Stimulated activated CD4-positive, alpha-beta T cell treated with anti-CD3 and anti-CD28 coated beads, TNF-alpha, amount 100 ng/mL, for 1 hour (primary cell): ENCODE measurements at regions not wholly inside any gene's neighbourhood (a gene's known extent, or its start where the extent isn't known, plus 50 kb on each side); places are given as distances from the start of the nearest gene placed in this dataset.

ENCODE experiments used
- DNase-seq, 3 donors: peaks; one replicate each; pipeline ENCODE4 v3.0.0-alpha.2; 2020; ENCODE audit warnings: low read depth in 3 of 3, low spot score in 1 of 3

DNA sequence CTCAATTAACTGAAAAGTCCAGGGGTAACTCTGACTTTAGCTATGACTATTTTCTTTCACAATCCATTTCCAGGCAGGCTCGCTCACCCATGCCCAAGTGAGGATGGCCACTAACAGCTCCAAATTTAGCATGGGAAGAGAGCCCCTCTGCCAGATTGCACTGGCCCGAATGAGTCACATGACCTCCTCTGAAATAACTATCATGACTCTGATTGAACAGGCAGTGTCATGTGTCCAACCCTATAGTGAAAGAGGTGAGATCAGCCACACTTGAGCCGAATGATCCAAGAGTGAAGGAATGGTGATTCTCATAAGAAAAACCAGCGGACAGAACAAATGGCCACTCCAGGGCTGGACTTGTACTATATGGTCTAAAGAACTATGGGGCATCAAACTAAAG lies 242.3 kb downstream of the NSG2 start:
- no peak for DNase-seq

DNA sequence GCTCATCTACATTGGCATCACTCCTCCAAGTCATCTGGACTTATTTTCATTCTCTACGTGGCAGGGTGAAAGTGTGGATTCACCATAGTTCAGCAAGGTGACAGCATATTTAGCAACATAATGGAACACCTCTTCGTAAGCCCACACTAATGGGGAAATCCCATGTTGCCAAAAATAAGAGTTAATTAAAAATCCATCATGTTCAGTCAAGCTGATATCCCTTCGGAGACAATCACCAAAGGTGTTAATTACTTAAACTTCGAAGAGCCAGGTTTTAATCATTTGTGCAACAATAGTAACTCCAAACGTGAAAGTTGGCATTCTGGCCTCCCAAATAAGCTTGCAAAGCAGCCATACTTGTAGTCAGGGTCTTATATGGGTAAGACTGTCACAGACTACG lies 242.9 kb downstream of the NSG2 start:
- DNase-seq: no peak

DNA sequence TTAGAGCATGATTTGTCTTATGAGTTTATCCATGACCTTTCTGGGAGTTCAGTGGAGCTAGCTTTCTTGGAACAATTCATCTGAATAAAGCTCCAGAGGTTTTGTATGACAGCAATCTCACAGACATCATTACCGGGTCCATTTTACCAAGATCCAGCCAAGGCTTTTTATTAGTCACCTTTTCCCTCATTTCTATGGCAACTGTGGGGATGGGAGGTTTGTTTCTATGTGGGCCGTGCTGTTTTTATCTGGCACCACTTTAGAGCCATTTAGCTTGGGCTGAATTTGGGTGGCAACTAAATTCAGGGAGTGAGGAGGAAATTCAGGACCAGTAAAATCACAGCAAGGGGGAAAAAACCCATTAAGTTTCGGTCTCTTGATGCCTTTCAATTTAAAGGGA lies 245.7 kb downstream of the NSG2 start:
- no peak for DNase-seq

DNA sequence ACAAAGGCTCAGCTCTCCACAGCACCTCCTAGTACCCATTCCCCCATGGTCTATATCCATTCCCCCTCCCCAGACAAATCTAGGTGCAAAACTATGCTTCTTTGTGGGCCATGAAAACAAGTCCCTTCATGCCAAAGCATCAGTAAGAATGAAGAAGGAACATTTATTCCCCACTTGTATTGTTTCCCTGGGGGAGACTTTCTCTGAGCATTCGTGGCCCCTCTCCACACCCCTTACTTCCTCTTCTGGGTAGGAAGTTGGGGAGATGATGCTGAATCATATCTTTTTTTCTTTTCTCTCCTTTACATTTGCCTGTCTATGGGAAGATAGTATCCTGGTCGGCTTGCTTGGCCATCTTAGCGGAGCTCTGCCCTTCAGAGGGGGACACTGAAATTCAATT lies 246.8 kb downstream of the NSG2 start:
- no peak for DNase-seq

DNA sequence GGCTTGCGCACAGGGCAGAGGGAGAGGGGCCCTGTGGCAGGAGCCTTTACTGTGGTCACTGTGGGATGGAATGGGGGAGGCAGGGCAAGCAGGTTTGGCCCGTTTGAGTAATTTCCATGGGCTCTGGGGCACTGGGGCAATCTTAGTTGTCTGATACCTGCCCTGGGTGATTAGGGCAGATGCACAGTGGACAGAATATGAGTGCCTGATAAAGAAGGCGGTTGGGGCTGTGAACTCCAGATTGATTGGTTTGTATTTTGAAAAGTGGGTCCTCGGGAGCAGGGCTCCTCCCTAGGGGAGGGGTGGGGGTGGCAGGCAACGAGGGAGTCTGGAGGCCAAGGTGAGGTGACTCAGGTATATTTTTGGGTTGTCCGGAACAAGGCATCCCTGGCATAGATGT lies 247.5 kb downstream of the NSG2 start:
- no peak for DNase-seq

DNA sequence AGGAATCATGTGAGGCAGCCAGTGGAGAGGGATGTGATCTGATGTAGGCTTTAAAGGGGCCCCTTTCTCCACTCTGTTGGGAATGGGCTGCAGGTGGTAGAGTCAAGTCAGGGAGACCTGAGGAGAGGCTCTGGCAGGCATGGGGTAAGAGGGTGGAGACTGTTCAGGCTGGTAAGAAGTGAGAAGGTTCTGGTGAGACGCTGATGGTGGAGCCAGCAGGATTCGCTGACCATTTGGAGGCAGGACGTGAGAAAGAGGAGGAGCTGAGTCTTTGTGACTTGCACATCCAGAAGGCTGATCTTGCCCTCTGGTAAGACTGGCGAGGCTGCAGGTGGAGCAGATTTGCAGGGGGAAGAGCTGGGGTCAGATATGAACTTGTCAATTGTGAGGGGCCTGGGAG lies 248.0 kb downstream of the NSG2 start:
- no peak for DNase-seq

DNA sequence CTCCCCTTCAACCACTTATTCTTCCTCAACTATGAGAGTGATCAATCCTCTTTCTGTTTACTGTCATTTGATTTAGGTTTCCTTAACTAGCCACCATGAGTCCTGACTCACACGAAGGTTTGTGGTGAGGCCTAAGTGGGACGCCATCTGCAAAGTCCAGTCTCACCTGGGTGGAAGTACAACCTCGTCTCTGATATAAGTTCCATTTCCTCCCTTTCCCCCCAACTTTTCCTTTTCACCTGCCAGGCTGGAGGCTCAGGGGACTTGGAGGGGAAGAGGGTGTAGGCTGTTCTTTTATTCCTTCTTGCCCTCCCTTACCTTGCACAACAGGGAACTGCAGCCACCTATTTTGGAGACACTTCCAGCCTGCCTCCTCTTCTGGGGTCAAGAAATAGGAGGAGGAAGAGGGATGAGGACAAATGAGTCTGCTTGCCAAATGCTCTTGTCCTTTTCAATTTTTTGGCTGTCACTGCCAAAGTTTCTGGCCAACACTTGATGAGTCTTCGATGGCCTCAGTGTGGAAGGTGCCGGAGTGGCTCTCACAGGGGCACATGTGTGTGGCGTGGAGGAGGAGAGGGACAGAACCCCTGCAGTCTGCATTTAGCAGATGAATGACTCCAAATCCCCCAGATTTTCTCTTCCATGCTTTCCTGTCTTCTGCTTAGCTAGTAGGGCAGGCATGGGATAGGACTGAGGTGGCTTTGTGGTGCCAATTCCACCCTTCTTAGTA lies 249.6 kb downstream of the NSG2 start:
- no peak for DNase-seq

DNA sequence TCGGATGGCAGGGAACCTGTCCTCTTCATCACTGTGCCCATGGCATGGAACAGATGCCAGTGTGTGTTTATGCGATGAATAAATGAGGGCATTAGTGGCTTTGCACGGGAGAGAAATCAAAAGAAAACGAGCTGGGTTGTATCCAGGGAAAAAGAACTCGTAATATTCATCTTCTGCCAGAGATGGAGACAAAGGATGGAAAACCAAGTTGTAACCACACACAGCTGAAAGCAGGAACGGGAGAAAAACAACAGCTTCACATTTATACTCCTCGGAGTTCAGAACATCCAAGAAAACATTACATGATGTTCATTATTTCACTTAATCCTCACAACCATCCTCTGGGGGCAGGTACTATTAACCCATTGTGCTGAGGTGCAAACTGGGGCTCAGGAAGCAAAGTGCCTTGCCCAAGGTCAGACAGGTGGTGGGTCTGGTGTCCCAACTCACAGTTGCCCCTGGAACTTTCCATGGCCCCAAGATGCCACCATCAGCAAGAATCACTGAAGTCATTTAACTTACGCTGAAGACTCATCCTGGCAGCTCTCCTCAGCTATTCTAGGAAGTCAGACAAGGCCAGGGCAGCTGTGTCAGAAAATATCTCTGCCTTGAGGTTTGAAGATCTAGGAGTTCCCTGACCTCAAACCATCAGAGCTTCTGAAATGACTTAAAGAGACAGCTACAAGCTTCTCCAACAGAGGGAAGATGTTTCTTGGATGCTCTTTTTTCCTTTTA lies 250.4 kb downstream of the NSG2 start:
- DNase-seq: no peak

DNA sequence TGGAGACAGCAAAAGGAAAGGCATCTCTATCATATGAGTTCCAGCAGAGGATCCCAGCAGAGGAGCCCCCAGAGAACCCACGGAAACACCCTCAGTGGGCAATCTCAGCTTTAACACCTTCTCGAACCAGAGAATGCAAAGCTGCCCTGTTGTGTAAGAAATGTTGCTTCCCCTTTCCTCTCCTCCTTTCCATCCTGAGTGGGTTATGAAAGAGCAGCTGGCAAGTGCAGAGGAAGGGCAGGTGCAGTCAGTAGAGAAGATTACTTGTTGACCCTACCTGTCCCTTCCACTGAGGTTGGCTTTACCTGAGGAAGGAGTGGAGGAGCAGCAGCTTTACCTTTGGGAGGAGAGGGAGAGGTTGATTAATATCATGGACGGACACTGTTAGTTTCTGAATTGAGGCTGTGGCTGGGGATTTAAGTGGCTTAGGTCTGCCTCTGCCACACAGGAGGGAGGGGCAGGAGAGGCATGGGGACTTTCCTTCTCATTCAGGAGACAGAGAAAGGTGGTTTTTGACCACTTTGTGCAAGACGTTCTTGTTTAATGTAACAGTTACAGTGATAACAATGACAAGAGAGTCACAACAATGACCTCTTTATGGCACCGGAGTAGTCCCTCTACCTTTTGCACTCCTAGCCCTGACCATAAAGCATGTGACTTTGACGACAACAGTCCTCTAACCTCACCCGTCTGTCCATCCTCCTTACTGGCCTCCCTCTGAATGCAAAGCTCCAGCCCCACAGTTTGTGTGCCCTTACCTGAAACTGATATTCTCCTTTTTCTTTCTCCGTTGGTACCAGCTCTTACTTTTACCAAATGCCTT lies 254.8 kb downstream of the NSG2 start:
- DNase-seq: no peak

DNA sequence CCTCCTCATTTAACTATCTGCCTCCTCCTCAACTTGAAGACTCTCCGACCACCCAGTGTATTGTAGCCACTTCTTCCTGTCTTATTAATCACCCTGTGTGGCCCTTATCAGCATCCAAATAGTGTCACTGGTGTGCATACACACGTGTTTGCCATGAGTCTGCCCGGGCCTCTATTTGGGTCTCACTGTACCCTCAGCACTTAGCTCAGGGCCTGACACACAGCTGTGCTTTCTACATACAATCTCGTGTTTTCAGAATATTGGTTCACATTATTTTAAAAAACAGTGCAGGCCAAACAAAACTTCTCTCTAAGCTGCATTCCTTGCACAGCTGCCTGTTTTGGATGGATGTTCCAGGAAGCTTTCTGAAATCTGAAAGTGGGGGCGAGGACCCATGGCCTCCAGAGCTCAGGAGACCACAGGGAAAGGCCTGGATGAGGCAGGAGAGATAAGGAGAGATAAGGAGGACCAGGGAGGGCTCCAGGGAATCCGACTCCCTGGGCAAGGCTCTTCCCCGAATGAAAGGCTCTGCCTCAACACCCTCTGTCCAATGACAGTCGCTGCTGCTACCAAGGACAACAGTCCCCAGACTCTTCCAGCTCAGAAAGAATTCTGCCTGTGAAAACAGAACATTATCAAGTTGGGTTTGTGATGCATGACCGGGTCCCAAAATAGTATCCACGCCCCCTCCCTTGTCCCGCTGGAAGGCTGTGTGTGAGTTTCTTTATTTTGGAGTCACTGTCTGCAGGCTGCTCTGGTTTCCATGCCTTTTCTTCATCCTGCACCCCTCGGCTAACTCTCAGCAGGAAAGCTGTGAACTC lies 255.6 kb downstream of the NSG2 start:
- no peak for DNase-seq

DNA sequence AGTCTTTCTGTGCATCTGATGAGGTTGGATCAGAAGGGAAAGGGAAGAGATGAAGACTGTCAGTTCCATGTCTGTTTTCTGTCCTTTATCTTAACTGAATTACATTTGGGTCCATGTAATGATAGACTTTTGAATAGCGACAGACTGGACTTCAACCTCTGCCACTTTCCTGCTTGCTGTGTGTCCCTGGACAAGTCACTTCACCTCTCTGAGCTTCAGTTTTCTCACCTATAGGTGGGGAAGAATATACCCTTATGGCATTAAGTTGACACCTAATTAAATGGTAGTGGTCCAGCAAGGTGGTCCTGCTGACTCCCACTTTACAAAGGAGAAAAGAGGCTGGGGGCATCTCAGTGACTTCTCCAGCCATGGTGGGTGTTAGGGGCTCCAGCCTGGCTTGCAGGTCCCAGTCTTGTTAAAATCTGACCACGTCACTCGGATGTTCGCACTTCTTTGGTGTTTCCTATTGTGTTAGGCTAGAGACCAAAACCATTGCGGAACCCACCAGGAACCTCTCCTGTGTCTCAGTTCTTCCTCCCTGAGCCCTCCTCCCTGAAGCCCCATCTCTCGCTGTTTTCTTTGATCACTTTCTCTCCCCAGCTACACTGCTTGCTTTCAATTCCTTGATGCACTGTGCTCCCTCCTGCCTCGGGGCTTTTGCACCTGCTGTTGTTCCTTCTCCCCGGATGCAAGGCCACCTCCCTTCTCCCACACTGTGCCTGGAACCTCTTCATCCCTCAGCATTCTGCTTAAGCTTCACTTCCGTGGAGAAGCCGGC lies 256.5 kb downstream of the NSG2 start:
- DNase-seq: no peak

DNA sequence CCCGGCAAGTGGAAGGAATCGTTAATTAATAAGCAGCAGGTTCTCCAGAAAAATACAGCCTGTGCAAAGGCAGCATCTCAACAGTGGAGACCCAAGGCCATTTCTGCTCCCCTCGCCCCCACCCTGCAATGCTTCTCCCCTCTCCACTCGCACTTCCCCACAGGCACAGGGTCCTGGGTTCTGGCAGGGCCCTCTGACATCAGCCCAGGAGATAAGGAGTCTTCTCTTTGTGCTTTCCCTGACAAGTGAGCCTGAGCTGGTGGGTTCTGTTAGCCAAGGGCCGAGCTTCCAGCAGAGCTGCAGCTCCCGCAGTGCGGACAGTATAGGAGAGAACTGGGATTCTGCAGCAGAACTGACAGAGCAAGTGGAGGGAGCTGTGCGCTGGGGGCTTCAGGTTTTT lies 257.5 kb downstream of the NSG2 start:
- no peak for DNase-seq

DNA sequence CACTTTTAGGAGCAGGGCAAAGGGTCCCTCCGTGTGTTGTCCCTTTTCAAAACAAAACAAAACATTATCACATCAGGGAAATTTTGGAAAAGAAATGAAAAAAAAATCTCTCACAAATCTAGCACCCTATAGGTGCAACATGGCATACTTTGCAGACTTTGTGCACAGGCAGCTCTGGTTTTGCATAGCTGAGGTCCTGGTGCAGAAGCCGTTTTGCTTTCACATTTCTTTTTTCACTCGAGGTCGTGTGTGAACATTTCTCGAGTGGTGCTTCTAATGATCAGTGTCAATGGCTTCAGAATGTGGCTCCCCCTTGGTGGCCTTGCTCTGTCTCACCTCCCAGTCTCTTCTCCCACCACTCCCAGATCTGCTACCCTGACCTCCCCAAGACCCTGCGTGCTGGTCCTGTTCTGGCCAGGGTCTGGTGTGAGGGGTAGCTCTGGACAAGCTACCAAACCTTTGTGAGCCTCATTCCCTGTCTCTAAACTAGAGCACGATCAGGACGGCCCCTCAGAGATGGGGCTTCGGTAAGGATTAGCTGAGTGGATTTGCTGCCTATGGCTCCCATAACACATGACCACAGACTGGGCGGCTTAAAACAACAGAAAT lies 258.0 kb downstream of the NSG2 start:
- no peak for DNase-seq

DNA sequence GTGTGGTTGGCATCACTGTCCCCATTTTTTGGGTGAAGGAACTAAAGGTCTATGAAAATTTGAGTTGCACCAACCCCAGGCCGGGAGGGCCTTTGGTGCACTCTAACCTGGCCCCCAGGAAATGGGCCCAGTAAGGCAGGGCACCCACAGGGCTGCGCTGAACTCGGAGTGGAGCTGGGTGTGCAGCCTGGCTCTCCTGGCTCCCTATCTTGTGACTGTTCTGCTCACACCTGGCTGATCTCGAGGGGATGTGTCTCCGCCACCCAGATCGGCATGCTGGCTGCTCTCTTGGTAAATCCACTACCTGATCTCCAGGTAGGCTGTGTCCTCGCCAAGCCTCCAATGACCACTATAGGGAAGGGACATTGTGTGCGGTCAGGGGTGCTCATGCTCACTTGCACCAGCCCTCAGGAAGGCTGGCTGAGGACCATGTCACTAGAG lies 259.8 kb downstream of the NSG2 start:
- DNase-seq: no peak

DNA sequence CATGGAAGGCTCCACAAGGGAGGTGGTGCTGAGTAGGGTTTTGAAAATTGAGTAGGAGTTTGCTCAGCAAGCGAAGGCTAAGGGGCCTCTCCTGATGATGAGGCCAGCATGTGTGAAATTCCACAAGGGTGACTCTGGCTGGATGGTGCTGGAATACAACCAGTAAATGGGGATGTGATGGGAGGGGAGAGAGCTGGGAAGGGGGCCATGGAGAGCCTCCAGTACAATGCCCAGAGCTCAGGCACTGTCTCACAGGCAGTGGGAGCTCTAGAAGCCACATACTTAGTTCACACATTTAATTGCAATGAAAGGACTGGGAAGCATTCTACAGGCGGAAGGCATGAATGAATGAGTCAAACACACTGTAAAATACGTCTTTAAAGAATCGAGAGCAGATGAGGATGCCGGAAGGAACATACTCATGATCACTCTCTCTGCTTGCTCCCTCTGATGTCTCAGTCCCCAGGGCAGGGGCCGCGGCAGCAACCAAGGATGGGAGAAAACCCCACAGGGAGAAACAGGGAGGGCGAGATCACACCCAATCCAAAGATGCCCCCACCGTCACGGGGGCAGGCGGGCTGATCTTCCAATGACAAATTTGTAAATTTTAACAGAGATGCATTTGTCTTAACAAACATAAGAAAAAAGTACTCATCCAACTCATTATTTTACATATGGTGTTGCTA lies 261.0 kb downstream of the NSG2 start:
- DNase-seq: no peak

DNA sequence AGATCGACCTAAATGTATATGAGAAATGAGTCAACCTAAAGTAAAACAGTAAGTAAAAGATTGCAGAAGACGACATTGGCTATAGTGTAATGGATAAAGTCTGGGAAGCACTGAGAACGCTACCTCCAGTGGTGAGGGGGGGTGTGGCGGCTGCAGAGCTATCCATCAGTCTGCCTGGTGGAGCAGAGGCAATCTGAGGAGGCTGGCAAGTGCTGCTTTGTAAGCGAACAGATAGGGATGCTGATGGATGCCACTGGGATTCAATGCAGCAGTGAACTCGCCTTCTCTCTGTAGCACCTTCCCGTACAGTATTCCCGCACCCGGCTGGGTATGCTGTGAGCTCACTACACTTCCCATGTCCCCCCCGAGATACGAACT lies 261.5 kb downstream of the NSG2 start:
- no peak for DNase-seq

DNA sequence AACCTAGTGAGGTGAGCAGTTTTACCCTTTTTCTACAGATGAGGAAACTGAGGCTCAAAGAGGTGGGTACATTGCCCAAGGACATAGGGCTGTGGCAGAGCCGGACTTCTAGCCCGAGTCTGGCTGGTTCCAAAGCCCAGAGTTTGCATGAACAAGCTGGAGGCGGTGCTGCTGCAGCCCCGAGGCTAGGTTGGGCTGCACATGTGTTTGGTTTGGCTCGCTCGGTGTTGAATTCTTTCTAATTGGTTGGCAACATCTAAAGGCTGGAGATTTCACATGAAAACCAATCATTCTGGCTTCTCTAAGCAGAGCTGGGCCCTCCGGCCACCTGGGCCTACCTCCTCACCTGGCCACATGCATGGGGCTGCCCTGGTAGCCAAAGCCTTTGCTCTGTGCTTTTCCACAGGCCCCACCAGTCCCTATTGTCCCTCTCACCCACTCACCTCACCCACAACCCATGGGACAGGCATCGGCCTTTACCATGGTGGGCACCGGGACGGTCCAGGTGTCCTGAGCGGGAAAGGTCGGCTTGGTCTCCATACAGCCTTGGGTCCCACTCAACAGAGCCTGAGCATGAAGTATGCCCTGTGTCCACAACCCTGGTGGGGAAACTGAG lies 262.3 kb downstream of the NSG2 start:
- no peak for DNase-seq

DNA sequence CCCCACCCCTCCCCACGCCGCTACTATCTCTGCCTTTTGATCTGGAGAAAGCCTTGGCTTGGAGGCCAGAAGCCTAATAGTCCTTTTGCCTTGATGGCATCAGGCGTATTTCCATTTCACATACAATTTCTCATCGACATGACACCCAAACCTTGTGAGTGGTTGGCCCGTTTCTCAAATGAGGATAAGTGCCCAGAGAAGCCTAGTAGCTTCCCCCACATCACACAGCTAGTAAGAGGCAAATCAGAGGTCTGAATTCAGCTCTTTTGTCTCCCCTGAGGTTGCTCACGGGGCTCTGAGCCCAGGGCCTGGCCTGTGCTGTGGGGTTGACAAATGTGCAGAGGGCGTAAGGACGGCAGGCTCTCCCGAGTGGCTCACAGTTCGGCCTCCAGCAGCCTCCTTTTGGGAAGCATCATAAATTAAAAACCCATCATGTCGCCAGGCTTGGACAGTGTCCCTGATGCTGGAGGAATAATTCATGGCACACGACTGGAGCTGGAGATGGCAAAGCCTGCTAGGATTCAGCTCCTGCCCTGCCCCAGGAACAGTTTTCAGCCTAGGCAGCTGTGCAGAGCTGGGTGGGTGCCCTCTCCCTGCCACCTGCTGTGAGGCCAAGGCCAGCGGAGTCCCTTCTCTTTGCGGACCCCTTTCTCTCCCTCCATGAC lies 263.8 kb downstream of the NSG2 start:
- DNase-seq: no peak
